ENCODE measurements at regions not wholly inside any gene's neighbourhood (a gene's known extent, or its start where the extent isn't known, plus 50 kb on each side); places are given as distances from the start of the nearest gene placed in this dataset.
A peak's percentile ranks its signal among the peaks of the same experiment; 100 is the strongest.

GRCh38 chr2:120854766-120855530, 119.3 kb downstream of the GLI2 start:
- no peaks in the 10 kb centered on the region for H3K9me3 ChIP-seq
- FAIRE-seq (no peak), ATAC-seq (no peak; a peak in 1 of 6 replicates), DNase-seq (ENCODE audit: low read depth in 1 of 2, low spot score in 1 of 2) (no peak)
- no peak overlapping the region for H3K27ac ChIP-seq
- POLR2A ChIA-PET, result no interaction called here
- CTCF ChIA-PET, result no interaction called here
- no peak overlapping the region for H3K4me3 ChIP-seq
- WGBS (ENCODE audit: missing lambda C conversion rate), result 83% methylated on average over 10 of the region's 10 CpGs
- peaks cover 7% of the 10 kb centered on the region; the same call in 1 of the 3 replicates for H3K4me1 ChIP-seq
- H3K4me2 ChIP-seq, result no peak overlapping the region
- no peak for TF ChIP-seq ATOH8 (CRISPR knock-in tag; IDR thresholded peaks at IDR 0.05; ENCODE audit: low read depth)
- TF ChIP-seq CEBPB (IDR thresholded peaks at IDR 0.05), result no peak
- no peak for TF ChIP-seq HMGXB4 (CRISPR knock-in tag; IDR thresholded peaks at IDR 0.05; ENCODE audit: borderline replicate concordance)
- TF ChIP-seq NR3C1 (IDR thresholded peaks at IDR 0.05), result no peak
- no peak for TF ChIP-seq ESRRA (IDR thresholded peaks at IDR 0.05; ENCODE audit: borderline replicate concordance, low read length)

- no peak for FAIRE-seq
- Histone ChIP-seq H3K9me3 (no peaks in the 10 kb centered on the region), H3K4me2 (no peak overlapping the region), H3K4me3 (no peak overlapping the region), H3K4me1 (peaks cover 7% of the 10 kb centered on the region; the same call in 1 of the 3 replicates), H3K27ac (peak overlapping the region in 1 of 2 experiments; percentile 8; a peak in 1 of 6 replicates)
- no peak for ATAC-seq
- ChIA-PET CTCF (interaction anchor here (1.2 kb wide), 1 partner anchor 30 kb away, joined by 3 read pairs; no protein-coding TSS in a partner anchor), POLR2A (no interaction called here)
- DNase-seq (ENCODE audit: low read depth in 1 of 2, low spot score in 1 of 2), result no peak
- TF ChIP-seq HOXA7 (CRISPR knock-in tag; IDR thresholded peaks at IDR 0.05), result no peak
- TF ChIP-seq CHD4 (IDR thresholded peaks at IDR 0.05; ENCODE audit: borderline replicate concordance), result no peak
- whole genome bisulfite sequencing (ENCODE audit: missing lambda C conversion rate), result 79% methylated on average over 4 of the region's 4 CpGs
These were observed 120.3 kb downstream of the GLI2 start for GRCh38 chr2:120855855-120856405.

- ChIA-PET CTCF (interaction anchor here (1.2 kb wide), 1 partner anchor 31 kb away, joined by 3 read pairs; no protein-coding TSS in a partner anchor), POLR2A (no interaction called here)
- WGBS (ENCODE audit: missing lambda C conversion rate), result 89% methylated on average over 12 of the region's 13 CpGs
- peak overlapping the region in 1 of 2 experiments; percentile 18; a peak in 1 of 6 replicates for H3K27ac ChIP-seq
- H3K4me2 ChIP-seq, result no peak overlapping the region
- no peak for TF ChIP-seq JUN (IDR thresholded peaks at IDR 0.05)
- TF ChIP-seq RAD21 (conservative IDR thresholded peaks at IDR 0.05 in 1 of 2, IDR thresholded peaks at IDR 0.05 in 1 of 2), result peak in 1 of 2 experiments; percentile 6; a peak in 1 of 5 replicates
- TF ChIP-seq FOSB (CRISPR knock-in tag; IDR thresholded peaks at IDR 0.05), result no peak
- no peak for TF ChIP-seq NR3C1 (IDR thresholded peaks at IDR 0.05)
- no peak for TF ChIP-seq HES2 (IDR thresholded peaks at IDR 0.05)
- FAIRE-seq, result no peak
- H3K4me1 ChIP-seq, result peaks cover 7% of the 10 kb centered on the region; the same call in 1 of the 3 replicates
- DNase-seq (ENCODE audit: low read depth in 1 of 2, low spot score in 1 of 2), result peak in 1 of 2 experiments; percentile 31
- H3K4me3 ChIP-seq, result no peak overlapping the region
- no peaks in the 10 kb centered on the region for H3K9me3 ChIP-seq
- peak; percentile 68 to 75; a peak in 5 of 6 replicates for ATAC-seq
These were observed 120.8 kb downstream of the GLI2 start for GRCh38 chr2:120856421-120856862.

- CTCF ChIA-PET, result interaction anchor here (0.9 to 1.5 kb wide), 3 partner anchors 8 to 21 kb away, joined by 4 read pairs; no protein-coding TSS in a partner anchor
- no peak for TF ChIP-seq MAFK (IDR thresholded peaks at IDR 0.05; ENCODE audit: partially characterized antibody)
- TF ChIP-seq FOXS1 (CRISPR knock-in tag; IDR thresholded peaks at IDR 0.05), result no peak
- no peak for TF ChIP-seq HES2 (IDR thresholded peaks at IDR 0.05)
- TF ChIP-seq ELK1 (IDR thresholded peaks at IDR 0.05; ENCODE audit: low read depth, low read length), result no peak
- no peak for TF ChIP-seq ZNF302 (CRISPR knock-in tag; IDR thresholded peaks at IDR 0.05)
- no peak for TF ChIP-seq HOXA7 (CRISPR knock-in tag; IDR thresholded peaks at IDR 0.05)
- TF ChIP-seq CHD2 (IDR thresholded peaks at IDR 0.05; ENCODE audit: low read length, partially characterized antibody), result no peak
- TF ChIP-seq PHF8 (IDR thresholded peaks at IDR 0.05; ENCODE audit: borderline replicate concordance, low read depth), result no peak
- TF ChIP-seq MAZ (IDR thresholded peaks at IDR 0.05; ENCODE audit: borderline replicate concordance, low read depth, low read length), result no peak
- TF ChIP-seq ZSCAN20 (CRISPR knock-in tag; IDR thresholded peaks at IDR 0.05), result no peak
- TF ChIP-seq RNF2 (IDR thresholded peaks at IDR 0.05; ENCODE audit: borderline replicate concordance, low read depth), result no peak
- TF ChIP-seq HDAC2 (IDR thresholded peaks at IDR 0.05), result no peak
- no peak for TF ChIP-seq ZC3H11A (IDR thresholded peaks at IDR 0.05)
- TF ChIP-seq KDM1A (IDR thresholded peaks at IDR 0.05; ENCODE audit: low read depth), result no peak
These were observed 121.8 kb downstream of the GLI2 start for GRCh38 chr2:120857422-120857821.

More at GRCh38 chr2:120857422-120857821, 121.8 kb downstream of the GLI2 start:
- H3K27ac ChIP-seq, result no peak overlapping the region
- ATAC-seq, result no peak
- POLR2A ChIA-PET, result no interaction called here
- peaks cover 11% of the 10 kb centered on the region; the same call in 2 of the 3 replicates for H3K4me1 ChIP-seq
- DNase-seq (ENCODE audit: low read depth in 1 of 2, low spot score in 1 of 2), result no peak
- H3K9me3 ChIP-seq, result no peaks in the 10 kb centered on the region
- FAIRE-seq, result no peak
- 97% methylated on average over 1 of the region's 4 CpGs for WGBS (ENCODE audit: missing lambda C conversion rate)
- no peak overlapping the region for H3K4me2 ChIP-seq
- H3K4me3 ChIP-seq, result no peak overlapping the region
